CD14-positive monocyte (primary cell): ENCODE measurements at regions not wholly inside any gene's neighbourhood (a gene's known extent, or its start where the extent isn't known, plus 50 kb on each side); places are given as distances from the start of the nearest gene placed in this dataset.

Experiments
- DNase-seq, 3 donors: peaks; one replicate each; pipeline ENCODE4 v3.0.0-alpha.2; 2011 to 2022
- H2AFZ ChIP-seq: 2 replicates; pipeline ENCODE4 v1.6.0; 2012; ENCODE audit warnings: mild to moderate bottlenecking, low read depth, low read length, inconsistent platforms; ENCODE audit not compliant: insufficient read depth, poor library complexity, severe bottlenecking
- H3K27ac ChIP-seq, 2 donors: 1 replicate in 1 of 2; 2 replicates in 1 of 2; pipeline ENCODE4 v1.5.1; 2012 to 2013; ENCODE audit warnings: low read length in 2 of 2, control low read depth in 1 of 2, inconsistent platforms in 1 of 2, low read depth in 1 of 2, mild to moderate bottlenecking in 1 of 2
- H3K27me3 ChIP-seq, 2 donors: one replicate each; pipeline versions ENCODE4 v1.6.0 to v1.6.1; 2011 to 2013; ENCODE audit warnings: low read length in 2 of 2; ENCODE audit not compliant: control insufficient read depth in 2 of 2, insufficient read depth in 2 of 2
- H3K36me3 ChIP-seq, 2 donors: replicated peaks in 1 of 2; 1 replicate in 1 of 2; 2 replicates in 1 of 2; pipeline versions ENCODE4 v1.5.1 to v1.6.1; 2012 to 2013; ENCODE audit warnings: low read length in 2 of 2, control low read depth in 1 of 2, inconsistent platforms in 1 of 2, mild to moderate bottlenecking in 1 of 2; ENCODE audit not compliant: insufficient read depth in 2 of 2, control insufficient read depth in 1 of 2
- H3K4me1 ChIP-seq, 2 donors: 1 replicate in 1 of 2; 2 replicates in 1 of 2; pipeline versions ENCODE4 v1.5.1 to v1.6.1; 2012 to 2013; ENCODE audit warnings: low read length in 2 of 2, control low read depth in 1 of 2, inconsistent platforms in 1 of 2, mild to moderate bottlenecking in 1 of 2, moderate library complexity in 1 of 2; ENCODE audit not compliant: insufficient read depth in 2 of 2, control insufficient read depth in 1 of 2
- H3K4me2 ChIP-seq: replicated peaks from 2 replicates; pipeline ENCODE3; 2012; ENCODE audit warnings: low read length, moderate library complexity, mild to moderate bottlenecking; ENCODE audit not compliant: poor library complexity, severe bottlenecking; ENCODE audit errors: extremely low read depth
- H3K4me3 ChIP-seq, 3 experiments: fragments of 200-600 bp in 1 of 3; sonication (generic) in 1 of 3; replicated peaks in 1 of 3; 1 replicate in 2 of 3; 2 replicates in 1 of 3; pipeline ENCODE4 v1.5.1; 2011 to 2013; ENCODE audit warnings: low read length in 3 of 3, mild to moderate bottlenecking in 3 of 3, control low read depth in 2 of 3, low read depth in 2 of 3, inconsistent platforms in 1 of 3, moderate library complexity in 1 of 3
- H3K79me2 ChIP-seq: 2 replicates; pipeline ENCODE4 v1.6.0; 2012; ENCODE audit warnings: mild to moderate bottlenecking, control low read depth, inconsistent platforms, low read length, moderate library complexity; ENCODE audit not compliant: insufficient read depth
- H3K9ac ChIP-seq: 2 replicates; pipeline ENCODE4 v1.6.0; 2017; ENCODE audit warnings: low read length, mild to moderate bottlenecking; ENCODE audit not compliant: insufficient read depth, poor library complexity, severe bottlenecking
- H3K9me3 ChIP-seq, 2 donors: replicated peaks in 1 of 2; 1 replicate in 1 of 2; 2 replicates in 1 of 2; pipeline versions ENCODE4 v1.5.1 to v1.6.1; 2012 to 2013; ENCODE audit warnings: low read length in 2 of 2, control low read depth in 1 of 2; ENCODE audit not compliant: control insufficient read depth in 1 of 2, insufficient read depth in 1 of 2
- H4K20me1 ChIP-seq: 2 replicates; pipeline ENCODE4 v1.6.0; 2012; ENCODE audit warnings: mild to moderate bottlenecking, low read length, control low read depth, moderate library complexity; ENCODE audit not compliant: insufficient read depth
- H3K27ac Mint-ChIP-seq, 7 donors: one replicate each; pipeline ENCODE4 v1.8.0; 2020; ENCODE audit warnings: mild to moderate bottlenecking in 7 of 7, mixed read lengths in 7 of 7, moderate library complexity in 6 of 7, inconsistent platforms in 2 of 7
- H3K27me3 Mint-ChIP-seq, 3 donors: one replicate each; pipeline ENCODE4 v1.8.0; 2021 to 2022; ENCODE audit warnings: low read depth in 3 of 3, mild to moderate bottlenecking in 3 of 3, mixed read lengths in 3 of 3, moderate library complexity in 3 of 3, inconsistent platforms in 1 of 3
- H3K36me3 Mint-ChIP-seq, 2 donors: one replicate each; pipeline ENCODE4 v1.8.0; 2020; ENCODE audit warnings: mixed read lengths in 2 of 2, inconsistent platforms in 1 of 2, mild to moderate bottlenecking in 1 of 2
- H3K4me1 Mint-ChIP-seq: one replicate; pipeline ENCODE4 v1.8.0; 2020; ENCODE audit warnings: mild to moderate bottlenecking, mixed read lengths
- H3K4me3 Mint-ChIP-seq, 2 donors: one replicate each; pipeline ENCODE4 v1.8.0; 2020; ENCODE audit warnings: mild to moderate bottlenecking in 2 of 2, mixed read lengths in 2 of 2, moderate library complexity in 1 of 2
- H3K9me3 Mint-ChIP-seq, 7 donors: one replicate each; pipeline ENCODE4 v1.8.0; 2020 to 2022; ENCODE audit warnings: mixed read lengths in 7 of 7, mild to moderate bottlenecking in 6 of 7, moderate library complexity in 6 of 7, inconsistent platforms in 2 of 7
- WGBS: methylation state at CpG from one replicate; pipeline ENCODE4 v1.1.5; 2013; ENCODE audit warnings: missing lambda C conversion rate; ENCODE audit not compliant: insufficient coverage; 5-methylcytosine and 5-hydroxymethylcytosine counted together
- intact Hi-C, 2 donors: fragments of 100-400 bp; cut with micrococcal nuclease; formaldehyde crosslinking; loops; one replicate each; pipeline versions ENCODE4 v1.15.0 to v1.15.1; 2023
- TF ChIP-seq, protein P1 (sequence below): fragments of 200-600 bp; IDR thresholded peaks from one replicate; pipeline ENCODE4 v1.8.0; 2022; ENCODE audit warnings: antibody characterized with exemption, mild to moderate bottlenecking

DNA sequence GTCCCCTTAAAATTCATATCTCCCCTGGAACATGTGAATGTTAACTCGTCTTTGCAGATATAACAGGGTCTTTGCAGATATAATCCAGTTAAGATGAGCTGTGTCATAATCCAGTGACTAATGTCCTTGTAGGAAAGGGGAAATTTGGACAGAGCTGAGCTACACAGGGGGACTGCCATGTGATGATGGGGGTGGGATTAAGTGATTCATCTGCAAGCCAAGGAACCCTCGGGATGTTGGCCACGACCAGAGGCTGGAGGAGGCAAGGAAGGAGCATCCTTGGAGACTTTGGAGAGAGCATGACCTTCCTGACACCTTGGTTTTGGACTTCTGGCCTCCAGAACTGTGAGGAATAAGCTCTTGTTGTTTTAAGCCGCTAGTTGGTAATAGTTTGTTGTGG, 153.9 kb upstream of the PCBD1 start:
- H3K9me3 ChIP-seq, result no peaks in the 10 kb centered on the region
- Mint-ChIP-seq H3K4me3 (no peak overlapping the region), H3K36me3 (no peaks in the 10 kb centered on the region), H3K27ac (no peak overlapping the region), H3K4me1 (peaks cover 14% of the 10 kb centered on the region), H3K9me3 (peaks cover 0 to 2% (median 0%) of the 10 kb centered on the region in 7 donors), H3K27me3 (peaks cover 0 to 3% (median 2%) of the 10 kb centered on the region in 3 donors)
- intact Hi-C loops, result no loop called here
- no peak overlapping the region for H3K27ac ChIP-seq
- H4K20me1 ChIP-seq, result no peaks in the 10 kb centered on the region
- H3K27me3 ChIP-seq, result no peaks in the 10 kb centered on the region
- no peak for DNase-seq
- TF ChIP-seq, protein P1, sequence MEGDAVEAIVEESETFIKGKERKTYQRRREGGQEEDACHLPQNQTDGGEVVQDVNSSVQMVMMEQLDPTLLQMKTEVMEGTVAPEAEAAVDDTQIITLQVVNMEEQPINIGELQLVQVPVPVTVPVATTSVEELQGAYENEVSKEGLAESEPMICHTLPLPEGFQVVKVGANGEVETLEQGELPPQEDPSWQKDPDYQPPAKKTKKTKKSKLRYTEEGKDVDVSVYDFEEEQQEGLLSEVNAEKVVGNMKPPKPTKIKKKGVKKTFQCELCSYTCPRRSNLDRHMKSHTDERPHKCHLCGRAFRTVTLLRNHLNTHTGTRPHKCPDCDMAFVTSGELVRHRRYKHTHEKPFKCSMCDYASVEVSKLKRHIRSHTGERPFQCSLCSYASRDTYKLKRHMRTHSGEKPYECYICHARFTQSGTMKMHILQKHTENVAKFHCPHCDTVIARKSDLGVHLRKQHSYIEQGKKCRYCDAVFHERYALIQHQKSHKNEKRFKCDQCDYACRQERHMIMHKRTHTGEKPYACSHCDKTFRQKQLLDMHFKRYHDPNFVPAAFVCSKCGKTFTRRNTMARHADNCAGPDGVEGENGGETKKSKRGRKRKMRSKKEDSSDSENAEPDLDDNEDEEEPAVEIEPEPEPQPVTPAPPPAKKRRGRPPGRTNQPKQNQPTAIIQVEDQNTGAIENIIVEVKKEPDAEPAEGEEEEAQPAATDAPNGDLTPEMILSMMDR, result no peak
- H3K79me2 ChIP-seq, result no peaks in the 10 kb centered on the region
- no peak overlapping the region for H3K4me3 ChIP-seq
- H3K4me1 ChIP-seq, result peaks cover 6 to 11% of the 10 kb centered on the region in 2 donors
- no peak overlapping the region for H3K4me2 ChIP-seq
- no peak overlapping the region for H2AFZ ChIP-seq
- WGBS, result 45% methylated on average over 3 of the region's 4 CpGs
- H3K36me3 ChIP-seq, result no peaks in the 10 kb centered on the region
- no peak overlapping the region for H3K9ac ChIP-seq

DNA sequence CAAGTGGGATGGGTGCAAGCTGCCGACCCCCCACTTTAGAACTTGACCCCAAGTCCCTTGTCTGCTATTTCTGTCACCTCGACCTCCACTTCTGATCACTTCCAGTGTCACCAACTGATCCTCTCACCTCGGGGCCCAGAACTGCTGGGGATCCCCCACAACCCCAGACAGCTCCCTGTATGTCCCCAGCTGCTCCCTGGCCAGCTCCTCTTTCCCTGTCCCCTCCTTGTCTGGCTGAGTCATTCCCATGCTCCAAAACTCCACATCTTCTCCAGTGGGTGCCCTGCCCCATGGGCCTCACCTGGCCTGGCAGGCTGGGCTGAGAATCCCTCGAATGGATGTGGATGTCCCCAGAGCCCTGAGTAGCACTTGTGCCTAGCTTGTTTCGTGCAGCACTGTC, 154.3 kb upstream of the PCBD1 start:
- Histone ChIP-seq H3K27me3 (no peaks in the 10 kb centered on the region), H3K27ac (no peak overlapping the region), H3K4me3 (no peak overlapping the region), H3K36me3 (no peaks in the 10 kb centered on the region), H3K9me3 (no peaks in the 10 kb centered on the region), H3K79me2 (no peaks in the 10 kb centered on the region), H3K4me2 (no peak overlapping the region), H4K20me1 (no peaks in the 10 kb centered on the region), H3K9ac (no peak overlapping the region), H2AFZ (no peak overlapping the region), H3K4me1 (peaks cover 6 to 11% of the 10 kb centered on the region in 2 donors)
- Mint-ChIP-seq H3K27me3 (peaks cover 0 to 2% (median 0%) of the 10 kb centered on the region in 3 donors), H3K9me3 (peaks cover 0 to 2% (median 0%) of the 10 kb centered on the region in 7 donors), H3K4me3 (no peak overlapping the region), H3K27ac (peak overlapping the region in 2 of 7 donors; percentile 0 to 26), H3K4me1 (peaks cover 14% of the 10 kb centered on the region), H3K36me3 (no peaks in the 10 kb centered on the region)
- no peak for DNase-seq
- intact Hi-C loops, result no loop called here
- WGBS, result 90% methylated on average over 5 of the region's 5 CpGs
- TF ChIP-seq, protein P1, result no peak
